ENCODE measurements at regions not wholly inside any gene's neighbourhood (a gene's known extent, or its start where the extent isn't known, plus 50 kb on each side); places are given as distances from the start of the nearest gene placed in this dataset.

- Histone ChIP-seq H3K9ac (ENCODE audit: control insufficient read depth, insufficient read depth, low read length) (no peak overlapping the region), H4K20me1 (ENCODE audit: control insufficient read depth, insufficient read depth) (no peaks in the 10 kb centered on the region), H3K79me2 (ENCODE audit: control insufficient read depth, insufficient read depth, low read length) (no peaks in the 10 kb centered on the region), H3K4me3 (no peak overlapping the region), H3K4me2 (ENCODE audit: control insufficient read depth, insufficient read depth) (no peak overlapping the region), H3K9me3 (replicated peaks; ENCODE audit: control insufficient read depth, insufficient read depth, low read length) (no peaks in the 10 kb centered on the region; the same call in 2 of the 3 replicates), H3K27me3 (replicated peaks in 1 of 2; ENCODE audit: control insufficient read depth in 2 of 2, insufficient read depth in 2 of 2, low read length in 1 of 2) (no peaks in the 10 kb centered on the region), H2AFZ (ENCODE audit: control insufficient read depth, low read depth, low read length) (no peak overlapping the region), H3K4me1 (ENCODE audit: control insufficient read depth, insufficient read depth, low read length) (no peaks in the 10 kb centered on the region), H3K27ac (ENCODE audit: control insufficient read depth, insufficient read depth) (no peak overlapping the region), H3K36me3 (ENCODE audit: control insufficient read depth in 2 of 2, insufficient read depth in 2 of 2, low read length in 1 of 2) (no peaks in the 10 kb centered on the region)
- FAIRE-seq (no peak), DNase-seq (ENCODE audit: low read depth, low spot score) (no peak), ATAC-seq (no peak)
- WGBS (ENCODE audit: insufficient coverage, insufficient replicate concordance, low lambda C conversion rate, missing lambda C conversion rate): 67% methylated on average over 2 of the region's 2 CpGs
- ChIA-PET POLR2A (no interaction called here), CTCF (interaction anchor here (0.8 to 1.2 kb wide), 2 partner anchors 322 to 412 kb away, joined by 3 read pairs; no protein-coding TSS in a partner anchor), SMC1A (ENCODE audit: uncharacterized antibody, unreplicated experiment) (interaction anchor here (0.8 to 1.5 kb wide), 2 partner anchors 14 to 353 kb away, joined by 3 to 6 read pairs; no protein-coding TSS in a partner anchor), RAD21 (ENCODE audit: unreplicated experiment) (interaction anchor here (0.7 kb wide), 1 partner anchor 14 kb away, joined by 4 read pairs; no protein-coding TSS in a partner anchor)
- in situ Hi-C loops (cut with MboI): no loop called here
- BruUV-seq (replicated peaks): no TSS peak
- intact Hi-C loops (cut with micrococcal nuclease; ENCODE audit: unreplicated experiment): no loop called here
- TF ChIP-seq BMI1 (IDR thresholded peaks at IDR 0.05; ENCODE audit: borderline replicate concordance): no peak
- TF ChIP-seq, protein P1, sequence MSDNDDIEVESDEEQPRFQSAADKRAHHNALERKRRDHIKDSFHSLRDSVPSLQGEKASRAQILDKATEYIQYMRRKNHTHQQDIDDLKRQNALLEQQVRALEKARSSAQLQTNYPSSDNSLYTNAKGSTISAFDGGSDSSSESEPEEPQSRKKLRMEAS (IDR thresholded peaks at IDR 0.05; ENCODE audit: low read depth, low read length): no peak
- no peak for TF ChIP-seq POLR2AphosphoS2 (IDR thresholded peaks at IDR 0.05; ENCODE audit: low read depth, low read length)
- no peak for TF ChIP-seq CBX5 (IDR thresholded peaks at IDR 0.05; ENCODE audit: low read depth)
- no peak for TF ChIP-seq CREM (IDR thresholded peaks at IDR 0.05; ENCODE audit: low read depth)
- TF ChIP-seq ATF3 (IDR thresholded peaks at IDR 0.05; ENCODE audit: borderline replicate concordance, extremely low read depth, low read depth, low read length): no peak
- TF ChIP-seq IRF4 (IDR thresholded peaks at IDR 0.05; ENCODE audit: low read depth, low read length): no peak
- TF ChIP-seq STAT3 (IDR thresholded peaks at IDR 0.05; ENCODE audit: low read depth, low read length): no peak
- TF ChIP-seq POU2F2 (IDR thresholded peaks at IDR 0.05; ENCODE audit: borderline replicate concordance, low read depth, low read length): no peak
- no peak for TF ChIP-seq CBFB (IDR thresholded peaks at IDR 0.05; ENCODE audit: low read depth)
- no peak for TF ChIP-seq E2F4 (IDR thresholded peaks at IDR 0.05; ENCODE audit: low read depth, low read length)
- TF ChIP-seq BCLAF1 (IDR thresholded peaks at IDR 0.05): no peak
- no peak for TF ChIP-seq CREB1 (IDR thresholded peaks at IDR 0.05; ENCODE audit: low read depth)
- no peak for TF ChIP-seq MYC (IDR thresholded peaks at IDR 0.05; ENCODE audit: insufficient read depth, insufficient read length, insufficient replicate concordance, low read length, severe bottlenecking)
- TF ChIP-seq EGR1 (IDR thresholded peaks at IDR 0.05; ENCODE audit: borderline replicate concordance in 1 of 2, low read depth in 2 of 2, low read length in 2 of 2): no peak
- TF ChIP-seq, protein P2, sequence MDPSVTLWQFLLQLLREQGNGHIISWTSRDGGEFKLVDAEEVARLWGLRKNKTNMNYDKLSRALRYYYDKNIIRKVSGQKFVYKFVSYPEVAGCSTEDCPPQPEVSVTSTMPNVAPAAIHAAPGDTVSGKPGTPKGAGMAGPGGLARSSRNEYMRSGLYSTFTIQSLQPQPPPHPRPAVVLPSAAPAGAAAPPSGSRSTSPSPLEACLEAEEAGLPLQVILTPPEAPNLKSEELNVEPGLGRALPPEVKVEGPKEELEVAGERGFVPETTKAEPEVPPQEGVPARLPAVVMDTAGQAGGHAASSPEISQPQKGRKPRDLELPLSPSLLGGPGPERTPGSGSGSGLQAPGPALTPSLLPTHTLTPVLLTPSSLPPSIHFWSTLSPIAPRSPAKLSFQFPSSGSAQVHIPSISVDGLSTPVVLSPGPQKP (IDR thresholded peaks at IDR 0.05; ENCODE audit: low read depth, low read length): no peak
- TF ChIP-seq ZNF274 (IDR thresholded peaks at IDR 0.05; ENCODE audit: insufficient read depth, insufficient read length): no peak
- no peak for TF ChIP-seq WRNIP1 (IDR thresholded peaks at IDR 0.05; ENCODE audit: borderline replicate concordance, low read depth, low read length)
Observed at GRCh38 chr3:102215166-102215565, 219.6 kb upstream of the ZPLD1 start.
